ENCODE measurements at regions not wholly inside any gene's neighbourhood (a gene's known extent, or its start where the extent isn't known, plus 50 kb on each side); places are given as distances from the start of the nearest gene placed in this dataset.

- DNase-seq (ENCODE audit: low spot score): no peak
These were observed 144.1 kb upstream of the ADAMTS5 start for GRCh38 chr21:27110956-27111355.

DNA sequence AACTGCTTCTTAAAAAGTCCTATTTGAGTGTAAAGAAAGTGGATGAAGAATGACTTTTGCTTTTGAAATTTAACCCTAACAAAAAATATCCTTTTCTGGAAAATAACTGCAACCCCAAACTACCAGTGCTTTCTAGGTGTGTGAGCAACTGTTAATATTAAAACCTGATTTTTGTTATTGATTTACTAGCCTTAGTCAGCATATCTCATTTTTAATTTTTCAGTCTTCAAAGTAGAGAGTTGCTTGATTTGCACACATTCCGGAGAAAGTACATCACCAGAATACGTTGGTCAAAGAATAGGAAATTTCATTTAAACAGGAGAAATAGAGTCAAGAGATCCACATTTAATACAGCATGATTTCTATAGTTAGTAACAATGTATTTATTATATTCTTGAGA, 141.8 kb upstream of the ADAMTS5 start:
- no peak for DNase-seq (ENCODE audit: low spot score)

GRCh38 chr21:27108228-27108627, 141.3 kb upstream of the ADAMTS5 start:
- DNase-seq (ENCODE audit: low spot score): no peak

DNA sequence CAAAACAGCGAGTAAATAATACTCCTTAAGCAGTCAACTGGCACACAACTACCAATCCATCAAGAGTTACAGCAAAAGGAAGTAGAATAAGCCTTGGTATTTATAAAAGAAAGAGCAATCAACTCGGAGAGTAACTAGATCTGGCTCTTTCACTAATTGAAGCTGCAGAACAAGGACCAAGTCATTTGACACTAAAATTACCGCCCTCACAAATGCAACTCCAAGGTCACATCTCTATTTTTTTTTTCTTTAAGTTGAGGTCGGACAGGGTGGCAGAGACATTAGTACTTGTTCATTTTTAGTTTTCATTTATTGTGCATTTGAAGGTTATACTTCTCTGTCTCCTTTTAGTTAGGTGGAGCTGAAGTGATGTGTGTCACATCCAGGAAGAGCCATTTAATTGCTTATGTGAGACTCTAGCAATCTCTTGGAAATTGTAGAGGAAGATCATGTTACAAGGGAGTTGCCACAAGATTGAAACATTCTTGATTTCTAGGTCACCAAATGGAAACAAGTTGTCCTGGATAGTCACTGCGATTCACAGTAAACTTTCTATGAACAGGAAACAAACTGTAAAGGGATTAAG, 138.1 kb upstream of the ADAMTS5 start:
- DNase-seq (ENCODE audit: low spot score): no peak

DNA sequence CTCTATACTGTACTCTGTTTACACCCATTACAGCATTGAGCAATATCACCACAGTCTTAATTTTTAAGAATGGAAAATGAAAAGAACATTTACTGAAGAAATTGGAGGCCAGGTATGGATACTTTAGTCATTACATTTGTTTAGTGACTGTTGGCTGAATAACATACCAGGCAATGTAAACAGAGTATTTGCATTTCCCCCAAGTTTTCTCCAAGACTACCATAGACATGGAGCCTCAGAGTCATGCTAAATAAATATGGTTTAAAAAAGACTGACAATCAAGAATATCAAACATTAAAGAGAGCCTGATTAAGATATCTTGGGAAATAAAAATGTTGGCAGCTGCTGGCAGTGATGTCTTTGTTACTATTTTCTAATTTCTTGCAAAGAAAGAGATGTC, 136.9 kb upstream of the ADAMTS5 start:
- DNase-seq (ENCODE audit: low spot score): no peak

- no peak for DNase-seq (ENCODE audit: low spot score)
These were observed 134.6 kb upstream of the ADAMTS5 start for GRCh38 chr21:27101523-27101922.

DNA sequence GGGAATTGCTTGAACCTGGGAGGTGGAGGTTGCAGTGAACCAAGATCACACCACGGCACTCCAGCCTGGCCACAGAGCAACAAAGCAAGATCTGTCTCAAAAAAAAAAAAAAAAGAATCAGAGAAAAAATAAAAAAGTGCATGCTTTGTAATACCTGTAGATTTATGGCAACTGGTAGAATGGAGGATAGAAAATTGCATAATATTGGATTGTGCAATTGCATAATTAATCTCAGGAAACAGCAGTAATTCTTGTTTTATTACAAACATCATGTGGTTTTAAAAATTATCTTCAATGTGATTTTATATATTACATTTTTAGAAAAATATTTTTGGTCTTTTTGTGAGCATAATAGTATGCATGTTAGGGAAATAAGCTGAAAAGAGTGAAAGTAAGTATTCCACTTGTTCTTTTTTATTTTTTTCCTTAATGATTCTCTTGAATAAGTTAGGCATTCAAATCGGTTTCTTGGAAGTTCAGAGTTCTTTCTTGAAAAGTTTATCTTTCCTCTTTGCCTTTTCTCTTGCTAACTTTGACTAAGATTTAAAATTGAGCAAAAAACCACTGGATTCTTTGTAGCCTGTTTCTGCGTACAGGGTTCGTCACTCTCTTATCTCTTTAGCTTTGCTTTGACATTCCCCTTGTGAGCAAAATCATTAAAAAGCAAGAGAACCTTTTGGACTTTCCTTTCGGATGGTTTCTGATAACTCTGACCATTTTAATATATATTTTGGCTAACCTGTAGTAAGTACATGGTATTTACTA, 127.5 kb upstream of the ADAMTS5 start:
- no peak for DNase-seq (ENCODE audit: low spot score)

DNA sequence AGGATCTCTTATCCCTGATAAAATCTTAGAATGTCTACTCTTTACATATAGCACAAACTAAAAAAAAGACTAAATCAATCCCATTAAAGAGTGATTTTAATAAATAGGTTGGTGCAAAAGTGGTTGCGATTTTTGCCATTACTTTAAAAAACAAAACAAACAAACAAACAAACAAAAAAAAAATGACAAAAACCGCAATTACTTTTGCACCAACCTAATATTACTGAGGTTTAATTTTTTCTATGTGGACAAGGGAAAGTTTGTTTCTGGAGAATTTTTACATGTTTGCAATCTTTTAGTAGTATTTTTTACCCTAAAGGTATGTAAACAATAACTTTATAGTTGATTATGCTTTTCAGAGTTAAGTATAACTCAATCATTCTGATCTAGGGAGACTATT, 119.7 kb upstream of the ADAMTS5 start:
- no peak for DNase-seq (ENCODE audit: low spot score)

DNA sequence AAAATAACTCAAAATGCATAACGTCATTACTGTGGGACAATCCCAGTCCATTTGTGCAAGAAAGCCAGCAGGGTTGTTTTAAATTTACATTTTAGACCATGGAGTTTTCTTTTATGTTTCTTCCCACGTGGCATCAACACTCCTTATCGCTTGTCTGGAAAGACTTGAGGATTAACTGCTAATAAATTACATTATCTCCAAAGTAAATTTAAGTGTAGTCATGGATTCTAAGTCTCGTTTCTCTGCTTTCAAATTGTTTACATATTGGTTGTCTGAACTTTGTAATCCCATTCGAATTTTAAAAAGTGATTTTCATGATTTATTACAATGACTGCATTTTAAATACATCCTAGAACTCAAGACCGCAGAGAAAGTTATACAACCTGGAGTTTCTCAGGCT, 119.3 kb upstream of the ADAMTS5 start:
- no peak for DNase-seq (ENCODE audit: low spot score)

DNA sequence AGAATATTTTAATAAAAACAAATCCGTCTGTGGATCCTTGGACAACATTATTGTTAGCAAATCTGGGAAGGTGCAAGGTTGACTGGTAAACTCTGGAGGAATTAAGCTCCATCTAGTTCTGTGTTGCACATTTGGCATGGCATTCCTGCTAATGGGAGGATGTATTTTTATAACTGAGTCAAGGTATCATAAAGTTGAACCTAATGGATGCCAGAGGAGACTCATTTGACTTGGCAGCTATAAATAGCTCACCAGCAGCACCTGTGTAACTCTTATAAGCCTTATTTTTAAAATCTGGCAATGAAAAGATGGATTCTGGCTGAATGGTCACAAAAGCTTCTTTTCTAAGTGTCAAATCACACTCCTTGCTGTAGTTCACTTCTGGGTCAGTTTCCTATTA, 118.5 kb upstream of the ADAMTS5 start:
- DNase-seq (ENCODE audit: low spot score): no peak

DNA sequence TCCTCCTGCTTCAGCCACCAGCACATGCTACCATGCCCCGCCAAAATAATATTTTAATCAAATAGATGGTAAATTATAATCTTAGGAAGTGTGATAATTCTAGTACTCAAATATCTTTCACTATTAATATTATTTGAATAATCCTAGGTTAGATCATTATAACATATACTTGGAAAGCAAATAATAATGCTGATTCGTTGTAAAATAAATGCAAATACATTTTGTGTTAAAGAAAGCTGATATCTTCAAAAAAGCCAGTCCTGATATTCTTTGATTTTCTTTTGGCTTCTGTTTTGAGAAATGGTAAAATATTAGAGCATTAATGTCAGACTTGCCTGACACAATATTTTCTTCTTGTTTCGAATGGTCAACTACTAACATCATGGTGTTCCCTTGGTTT, 116.3 kb upstream of the ADAMTS5 start:
- no peak for DNase-seq (ENCODE audit: low spot score)

- DNase-seq (ENCODE audit: low spot score): no peak
These were observed 115.6 kb upstream of the ADAMTS5 start for GRCh38 chr21:27082431-27083010.

GRCh38 chr21:27079636-27080240, 112.8 kb upstream of the ADAMTS5 start:
- DNase-seq (ENCODE audit: low spot score): no peak

DNA sequence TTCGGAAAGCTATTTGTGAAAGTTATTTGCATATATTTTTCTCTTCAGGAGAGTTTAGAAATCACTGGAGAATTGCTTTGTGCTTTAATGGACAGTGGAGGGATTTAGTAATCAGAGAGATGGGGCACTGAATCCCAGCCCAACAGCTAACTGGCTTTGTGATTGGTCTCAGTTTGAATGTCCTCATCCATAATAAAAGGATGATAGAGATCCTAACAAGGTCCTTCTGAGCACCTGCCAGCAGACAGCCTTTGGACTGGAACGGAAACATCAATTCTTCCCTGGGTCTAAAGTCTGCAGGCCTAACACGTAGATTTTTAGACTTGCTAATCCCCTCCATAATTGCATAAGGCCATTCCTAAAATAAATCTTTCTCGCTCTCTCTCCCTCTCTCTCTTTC, 112.0 kb upstream of the ADAMTS5 start:
- no peak for DNase-seq (ENCODE audit: low spot score)

DNA sequence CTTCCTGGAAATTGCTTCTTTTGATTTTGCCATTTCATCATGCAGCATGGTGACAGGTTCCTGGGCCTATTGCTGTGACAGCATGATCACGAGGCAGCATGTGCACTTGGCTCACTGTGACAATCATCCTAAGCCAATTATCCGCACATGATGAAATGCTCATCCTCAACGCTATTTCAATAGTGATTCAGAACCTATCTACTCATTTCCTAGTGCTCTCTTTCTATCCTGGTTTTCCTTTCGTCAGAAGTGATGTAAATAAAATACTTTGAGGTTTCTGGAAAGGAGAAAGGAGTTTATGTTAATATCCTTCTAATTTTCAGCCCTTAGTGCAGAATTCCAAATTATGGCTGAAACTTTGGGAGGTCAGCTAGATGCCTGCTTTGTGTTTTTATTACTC, 110.6 kb upstream of the ADAMTS5 start:
- DNase-seq (ENCODE audit: low spot score): no peak

DNA sequence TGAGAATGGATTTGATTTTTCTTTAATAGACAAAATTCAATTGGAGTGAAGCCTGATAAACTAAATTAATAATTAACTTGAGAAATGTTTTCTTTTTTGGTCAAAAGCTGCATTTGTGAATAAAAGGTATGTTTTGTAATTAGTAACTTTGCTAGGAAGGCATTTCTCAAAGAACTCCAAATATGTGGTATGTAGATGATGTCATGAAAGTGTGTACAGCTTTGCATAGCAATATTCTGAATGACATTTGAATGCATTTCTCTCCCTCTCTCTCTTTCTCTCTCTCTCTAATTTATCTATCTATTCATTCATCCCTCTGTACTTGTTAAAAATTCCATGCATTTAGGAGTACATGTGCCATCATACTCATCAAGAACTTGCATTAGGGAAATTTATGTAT, 109.1 kb upstream of the ADAMTS5 start:
- no peak for DNase-seq (ENCODE audit: low spot score)

GRCh38 chr21:27070861-27071670, 104.2 kb upstream of the ADAMTS5 start:
- no peak for DNase-seq (ENCODE audit: low spot score)

- DNase-seq (ENCODE audit: low spot score): no peak
These were observed 101.9 kb upstream of the ADAMTS5 start for GRCh38 chr21:27068811-27069210.

- DNase-seq (ENCODE audit: low spot score): no peak
These were observed 100.3 kb upstream of the ADAMTS5 start for GRCh38 chr21:27067226-27067625.

DNA sequence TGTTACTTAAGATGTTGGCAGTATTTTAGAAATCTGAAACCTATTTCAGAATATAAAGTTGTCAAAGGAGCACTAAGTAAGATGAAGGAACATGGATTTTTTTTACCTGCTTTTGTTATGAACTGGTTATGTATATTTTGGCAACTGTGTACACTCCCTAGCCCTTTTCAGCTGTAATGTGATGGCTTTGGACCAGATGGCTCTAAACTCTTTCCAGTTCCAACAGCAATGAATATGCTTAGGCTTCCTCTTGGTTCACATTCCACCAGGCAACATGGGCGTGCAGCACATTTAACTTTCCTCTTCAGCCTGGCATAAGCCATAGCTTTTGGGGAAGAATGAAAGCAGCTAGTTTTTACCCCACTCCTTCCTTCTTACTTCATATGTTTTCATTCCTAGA, 95.6 kb upstream of the ADAMTS5 start:
- DNase-seq (ENCODE audit: low spot score): no peak

DNA sequence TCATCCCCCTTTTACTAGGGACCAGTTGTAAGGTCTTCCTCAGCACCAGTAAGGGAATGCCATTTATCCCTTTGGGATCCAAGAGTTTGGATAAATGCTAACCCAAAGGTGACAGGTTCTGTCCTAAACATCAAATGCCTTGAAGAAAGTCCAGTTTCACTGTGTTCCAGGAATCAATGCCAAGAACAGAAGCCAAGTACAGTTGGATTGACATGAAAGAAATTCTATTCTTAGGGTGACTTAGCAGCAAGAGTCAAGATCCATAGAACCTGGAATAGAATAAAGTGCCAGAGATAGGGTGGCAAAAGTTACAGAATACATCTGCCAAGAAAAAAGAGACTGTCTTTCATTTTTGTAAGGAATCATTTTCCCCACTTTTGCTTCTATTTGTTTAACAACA, 94.9 kb upstream of the ADAMTS5 start:
- DNase-seq (ENCODE audit: low spot score): no peak

- no peak for DNase-seq (ENCODE audit: low spot score)
These were observed 93.3 kb upstream of the ADAMTS5 start for GRCh38 chr21:27060190-27060589.

All from RKO (cell line).